ENCODE measurements at regions not wholly inside any gene's neighbourhood (a gene's known extent, or its start where the extent isn't known, plus 50 kb on each side); places are given as distances from the start of the nearest gene placed in this dataset.
"Not testable (repeated sequence)": the region's sequence is repeated elsewhere in the genome, so short reads cannot be mapped to it uniquely, and the experiment has no call there.

DNA sequence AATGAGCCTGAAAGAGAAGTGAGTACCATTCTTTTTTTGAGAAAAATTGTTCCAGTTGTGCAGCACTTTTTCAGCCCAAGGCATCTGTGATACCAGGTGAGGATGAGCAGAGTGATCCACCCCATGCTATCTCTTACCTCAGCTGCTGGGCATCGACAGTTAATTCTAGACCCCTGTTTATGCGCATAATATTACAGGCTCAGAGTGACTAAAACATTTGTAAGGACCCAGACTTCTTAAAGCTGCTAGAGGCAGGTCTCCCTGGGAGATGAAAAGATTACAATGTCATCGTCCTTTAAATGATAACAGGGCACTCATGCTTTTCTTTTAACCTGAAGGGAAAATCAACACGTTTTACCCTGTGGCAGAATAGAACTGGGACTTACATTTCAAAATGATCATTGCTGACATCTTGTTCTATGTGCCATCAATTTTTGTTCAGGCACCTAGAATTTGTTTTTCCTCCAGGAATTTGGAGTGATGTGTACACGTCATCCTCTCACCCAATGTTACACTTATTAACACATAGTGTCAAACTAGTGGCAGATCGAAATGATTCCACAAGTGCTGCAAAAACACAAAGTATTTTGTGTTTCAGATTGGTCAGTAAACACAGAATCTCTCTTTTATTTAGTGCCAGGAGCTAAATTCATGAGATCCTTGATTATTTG is 684.6 kb downstream of the UTRN start:
- no peak for DNase-seq (ENCODE audit: low read depth)

DNA sequence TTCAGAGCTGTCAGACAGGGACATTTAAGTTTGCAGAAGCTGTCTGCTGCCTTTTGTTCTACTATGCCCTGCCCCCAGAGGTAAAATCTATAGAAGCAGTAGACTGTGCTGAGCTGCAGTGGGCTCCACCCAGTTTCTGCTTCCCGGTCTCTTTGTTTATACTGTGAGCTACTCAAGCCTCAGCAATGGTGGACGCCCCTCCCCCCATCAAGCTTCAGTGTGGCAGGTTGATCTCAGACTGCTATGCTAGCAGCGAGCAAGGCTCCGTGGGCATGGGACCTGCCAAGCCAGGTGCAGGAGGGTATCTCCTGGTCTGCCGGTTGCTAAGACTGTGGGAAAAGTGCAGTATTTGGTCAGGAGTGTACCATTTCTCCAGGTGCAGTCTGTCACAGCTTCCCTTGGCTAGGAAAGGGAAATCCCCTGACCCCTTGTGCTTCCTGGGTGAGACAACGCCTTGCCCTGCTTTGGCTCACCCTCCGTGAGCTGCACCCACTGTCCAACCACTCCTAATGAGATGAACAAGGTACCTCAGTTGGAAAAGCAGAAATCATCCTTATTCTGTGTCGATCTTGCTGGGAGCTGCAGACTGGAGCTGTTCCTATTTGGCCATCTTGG is 692.2 kb downstream of the UTRN start:
- DNase-seq (ENCODE audit: low read depth) = not testable (repeated sequence)

DNA sequence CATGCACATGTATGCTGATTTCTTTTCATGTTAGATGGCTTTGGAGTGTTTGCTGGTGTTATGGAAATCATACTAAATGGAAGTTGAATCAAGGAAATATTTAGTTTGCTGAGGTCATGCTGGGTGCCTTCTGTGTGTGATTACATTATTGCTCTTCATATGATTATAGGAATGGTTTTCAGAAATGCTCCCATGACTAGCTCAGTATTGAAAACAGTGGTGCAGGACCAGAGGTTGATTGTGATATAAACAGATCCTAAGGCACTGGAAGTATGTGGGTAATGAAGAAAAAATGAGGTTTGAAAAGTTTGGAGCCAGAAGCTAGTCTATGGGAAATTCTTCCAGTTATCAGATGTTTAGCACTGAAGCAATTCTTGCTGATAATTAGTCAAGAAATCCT is 693.1 kb downstream of the UTRN start:
- DNase-seq (ENCODE audit: low read depth) = no peak

DNA sequence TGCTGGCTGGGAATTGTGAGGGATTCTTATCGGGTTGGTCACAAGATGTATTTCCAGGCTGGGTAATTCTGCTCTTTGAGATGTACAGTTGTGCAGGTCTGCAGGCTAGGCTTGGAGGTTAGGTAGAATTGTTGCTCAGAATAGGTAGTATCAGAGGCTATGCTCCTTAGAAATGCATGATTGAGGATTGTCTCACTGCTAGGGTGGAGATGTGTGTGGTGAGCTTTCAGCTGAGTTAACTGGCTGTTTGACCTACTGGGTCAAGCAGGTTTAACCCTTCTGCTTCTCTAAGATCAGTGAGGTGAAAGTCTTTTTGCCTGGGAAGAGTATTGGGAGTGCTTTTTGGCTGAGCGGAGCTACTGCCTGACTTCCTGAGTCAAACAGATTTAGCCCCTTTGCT is 701.1 kb downstream of the UTRN start:
- DNase-seq (ENCODE audit: low read depth) = no peak

DNA sequence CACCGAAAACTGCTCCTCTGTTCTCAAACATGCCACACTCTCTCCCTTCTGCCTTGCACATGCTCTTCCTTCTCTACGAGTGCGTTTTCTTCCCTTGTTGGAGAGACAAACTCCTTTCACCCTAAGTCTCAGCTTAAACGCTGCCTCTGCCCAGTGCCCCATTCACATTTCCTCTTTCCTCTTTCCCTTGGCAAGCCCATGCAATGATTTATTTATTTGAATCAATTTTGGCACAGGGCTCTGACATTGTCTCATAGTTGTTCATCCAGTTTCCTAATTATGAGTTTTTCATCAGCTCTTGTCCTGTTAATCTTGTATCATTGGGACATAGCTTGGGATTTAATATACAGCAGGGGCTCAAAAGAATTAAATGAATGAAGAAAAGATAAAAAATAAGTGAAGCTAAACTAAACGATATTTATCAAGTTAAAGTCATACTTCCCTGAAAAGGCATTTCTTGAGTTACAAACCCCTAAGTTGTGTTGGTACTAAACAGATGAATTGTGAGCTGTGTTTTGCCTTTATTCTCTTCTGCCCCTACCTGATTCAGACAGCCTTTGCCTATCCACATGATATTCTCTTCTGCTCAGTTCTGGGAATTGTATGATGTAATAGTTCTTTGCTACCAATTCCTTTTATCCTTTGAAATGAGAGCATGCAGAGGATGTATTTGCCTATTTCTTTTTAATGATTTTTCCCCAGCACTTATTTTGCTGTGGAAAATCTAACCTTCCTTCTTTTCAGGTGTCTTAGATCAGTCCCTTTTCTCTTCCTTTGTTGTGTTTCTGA is 704.4 kb downstream of the UTRN start:
- DNase-seq (ENCODE audit: low read depth) = no peak

DNA sequence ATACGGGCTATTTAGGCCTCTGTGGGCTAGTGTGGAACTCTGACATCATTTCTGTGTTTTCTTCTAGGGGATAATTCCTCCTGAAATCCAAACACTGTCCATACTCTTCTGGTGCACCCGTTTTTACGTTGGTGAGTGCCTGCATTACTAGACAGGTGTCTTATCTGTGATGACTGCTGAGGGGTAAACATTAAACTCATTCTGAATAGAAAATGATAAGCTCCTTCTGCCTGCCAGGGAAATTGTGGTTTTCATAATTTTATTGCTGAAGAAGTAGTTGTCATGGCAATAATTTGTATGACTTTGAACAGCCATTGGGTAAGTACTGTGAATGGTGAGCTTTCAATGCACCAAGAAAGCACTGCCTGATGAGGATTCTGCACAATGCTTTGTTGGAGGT is 705.6 kb downstream of the UTRN start:
- DNase-seq (ENCODE audit: low read depth) = no peak

DNA sequence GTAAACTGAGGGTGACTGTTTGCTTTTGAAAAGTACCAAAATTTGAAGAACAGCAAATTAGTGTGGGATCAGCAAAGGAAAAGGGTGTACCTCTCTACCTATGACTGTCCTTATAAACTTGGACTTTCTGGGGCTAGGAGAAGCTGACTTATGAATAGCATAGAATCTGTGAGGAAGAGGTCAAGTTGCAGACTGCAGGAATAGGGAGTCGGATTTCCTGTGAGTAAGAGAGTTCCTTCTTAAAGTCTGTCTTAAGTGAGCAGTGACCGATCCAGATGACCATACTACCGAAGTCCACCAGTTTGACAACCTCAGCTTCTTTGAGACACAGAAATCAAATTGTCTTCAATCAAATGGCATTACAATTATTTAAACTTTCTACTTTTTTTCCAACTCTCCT is 708.7 kb downstream of the UTRN start:
- DNase-seq (ENCODE audit: low read depth) = no peak

DNA sequence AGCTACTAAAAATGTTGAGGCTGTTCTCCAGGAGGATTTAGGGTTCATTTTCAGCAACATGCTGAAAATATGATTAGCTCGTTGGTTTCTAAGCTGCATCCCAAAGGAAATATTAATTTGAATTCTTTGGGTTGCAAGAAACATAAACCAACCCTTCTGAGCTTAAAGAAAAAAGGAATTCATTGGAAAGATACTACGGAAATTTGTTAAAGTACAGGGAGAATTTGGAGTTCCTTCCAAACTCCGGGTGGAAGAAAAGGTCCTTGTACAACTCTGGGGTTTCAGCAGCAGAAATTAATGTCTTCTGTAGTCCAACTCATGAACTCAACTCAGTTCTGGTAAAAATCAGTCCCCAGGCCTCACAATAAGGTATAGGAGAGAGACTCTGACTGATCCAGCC is 712.9 kb downstream of the UTRN start:
- no peak for DNase-seq (ENCODE audit: low read depth)

DNA sequence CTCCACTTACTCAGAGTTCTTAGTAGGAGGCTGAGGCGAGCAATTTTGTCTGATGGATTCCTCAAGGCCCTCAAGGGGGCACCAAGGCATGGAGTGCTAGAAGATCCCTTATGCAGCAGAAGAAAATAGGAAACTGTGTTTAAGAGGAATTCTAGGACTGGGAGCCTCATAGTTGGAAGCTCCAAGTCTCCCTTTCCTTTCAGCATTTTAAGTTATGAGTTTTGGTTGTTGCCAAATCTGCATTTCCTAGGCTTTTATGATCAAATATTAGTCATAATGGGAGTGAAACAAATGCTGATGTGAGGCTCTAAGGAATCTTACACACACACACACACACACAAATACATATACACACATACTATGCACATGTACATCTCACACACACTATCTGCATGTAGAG is 714.0 kb downstream of the UTRN start:
- no peak for DNase-seq (ENCODE audit: low read depth)

DNA sequence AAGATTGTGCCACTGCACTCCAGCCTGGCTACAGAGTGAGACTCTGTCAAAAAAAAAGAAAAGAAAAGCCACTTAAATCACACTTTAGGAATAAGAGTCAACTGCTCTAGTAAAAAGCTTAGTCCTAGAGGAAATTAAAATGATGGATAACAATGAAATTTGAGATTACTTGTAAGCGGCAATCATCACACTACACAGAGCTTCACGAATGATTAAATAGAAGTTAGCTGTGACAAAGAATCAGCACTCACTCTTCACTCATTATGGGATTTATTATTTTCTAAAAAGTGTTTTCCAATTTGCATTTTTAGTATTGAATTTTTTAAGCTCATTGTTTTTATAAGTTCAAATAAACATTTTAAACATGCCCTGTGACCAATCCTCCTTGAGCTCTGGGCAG is 718.0 kb downstream of the UTRN start:
- DNase-seq (ENCODE audit: low read depth) = no peak

DNA sequence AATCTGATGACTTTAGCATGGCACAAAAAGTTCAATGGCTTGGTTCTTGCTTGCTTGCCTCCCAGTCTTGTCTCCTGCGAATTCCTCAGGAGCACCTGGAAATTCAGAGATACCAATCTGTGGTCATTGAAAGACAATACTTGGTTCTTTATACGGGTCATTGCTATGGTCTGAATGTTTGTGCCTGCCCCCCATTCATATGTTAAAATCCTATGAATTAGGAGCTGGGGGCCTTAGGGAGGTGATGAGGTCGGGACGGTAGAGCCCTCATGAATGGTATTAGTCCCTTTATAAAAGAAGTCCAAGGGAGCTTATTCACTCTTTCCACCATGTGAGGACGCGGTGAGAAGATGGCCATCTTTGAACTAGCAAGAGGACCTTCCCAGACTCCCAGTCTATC is 721.8 kb downstream of the UTRN start:
- no peak for DNase-seq (ENCODE audit: low read depth)

DNA sequence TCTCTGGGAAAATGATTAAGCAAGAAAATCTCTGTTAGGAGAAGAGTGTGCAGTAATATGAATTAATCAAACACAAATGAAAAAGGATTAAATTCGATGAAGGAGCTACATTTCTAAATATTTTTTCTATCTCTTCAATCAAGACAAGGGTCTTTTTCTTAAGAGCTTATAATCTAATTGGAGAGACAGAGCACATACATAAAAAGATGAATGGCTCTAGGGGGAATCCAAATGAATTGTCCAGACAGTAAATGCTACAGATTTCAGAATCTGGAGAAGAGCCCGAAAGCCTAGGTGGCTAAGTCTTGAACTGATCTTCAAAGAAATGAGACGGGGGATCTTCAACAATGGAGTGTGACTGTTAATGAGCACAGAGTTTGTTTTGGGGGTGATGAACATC is 723.6 kb downstream of the UTRN start:
- no peak for DNase-seq (ENCODE audit: low read depth)

DNA sequence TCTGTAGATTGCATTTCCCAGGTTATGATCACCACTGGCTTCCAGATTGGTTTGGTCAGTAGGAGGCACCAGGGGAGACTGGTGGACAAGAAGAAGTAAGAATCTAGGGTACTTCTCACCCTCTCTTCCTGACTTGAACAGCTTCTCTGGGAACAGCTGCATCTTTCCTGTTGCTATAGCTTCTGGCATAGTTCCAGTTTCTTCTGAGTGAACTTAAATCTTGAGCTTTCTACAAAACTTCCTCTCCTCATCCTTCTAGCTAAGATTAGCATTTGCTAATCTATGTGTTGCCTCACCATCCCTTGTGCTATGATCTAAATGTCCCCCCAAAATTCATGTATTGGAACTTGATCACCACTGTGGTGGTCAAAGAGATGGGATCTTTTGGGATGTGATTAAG is 724.6 kb downstream of the UTRN start:
- no peak for DNase-seq (ENCODE audit: low read depth)

DNA sequence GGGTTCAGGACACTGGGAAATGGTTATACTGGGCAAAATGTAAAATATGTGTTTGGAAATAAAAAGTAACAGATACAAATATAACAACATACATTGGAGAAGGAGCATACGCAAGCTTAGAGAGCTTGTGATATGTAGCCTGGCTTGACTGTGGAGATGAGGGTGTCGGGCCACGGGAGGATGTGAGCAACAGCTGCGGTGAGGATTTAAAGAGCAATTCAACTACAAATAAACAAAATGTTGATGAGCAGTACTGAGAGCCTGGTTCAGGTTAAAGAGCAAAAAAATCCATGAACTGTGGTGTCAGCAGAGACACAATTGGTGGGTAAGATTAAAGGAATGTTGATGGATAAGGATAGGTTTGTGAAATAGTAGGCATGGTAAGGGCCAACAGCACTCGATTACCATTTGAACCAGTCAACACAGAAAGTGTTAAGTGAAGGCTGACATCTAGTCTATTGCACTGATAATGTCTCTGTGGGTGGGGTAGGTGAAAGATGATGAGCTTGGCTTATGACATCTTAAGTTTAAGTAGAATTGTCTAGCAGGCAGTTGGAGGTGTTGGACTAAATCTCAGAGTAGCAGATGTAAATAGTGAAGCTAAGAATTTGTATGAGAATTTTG is 723.2 kb downstream of the EPM2A start:
- DNase-seq (ENCODE audit: low read depth) = no peak

DNA sequence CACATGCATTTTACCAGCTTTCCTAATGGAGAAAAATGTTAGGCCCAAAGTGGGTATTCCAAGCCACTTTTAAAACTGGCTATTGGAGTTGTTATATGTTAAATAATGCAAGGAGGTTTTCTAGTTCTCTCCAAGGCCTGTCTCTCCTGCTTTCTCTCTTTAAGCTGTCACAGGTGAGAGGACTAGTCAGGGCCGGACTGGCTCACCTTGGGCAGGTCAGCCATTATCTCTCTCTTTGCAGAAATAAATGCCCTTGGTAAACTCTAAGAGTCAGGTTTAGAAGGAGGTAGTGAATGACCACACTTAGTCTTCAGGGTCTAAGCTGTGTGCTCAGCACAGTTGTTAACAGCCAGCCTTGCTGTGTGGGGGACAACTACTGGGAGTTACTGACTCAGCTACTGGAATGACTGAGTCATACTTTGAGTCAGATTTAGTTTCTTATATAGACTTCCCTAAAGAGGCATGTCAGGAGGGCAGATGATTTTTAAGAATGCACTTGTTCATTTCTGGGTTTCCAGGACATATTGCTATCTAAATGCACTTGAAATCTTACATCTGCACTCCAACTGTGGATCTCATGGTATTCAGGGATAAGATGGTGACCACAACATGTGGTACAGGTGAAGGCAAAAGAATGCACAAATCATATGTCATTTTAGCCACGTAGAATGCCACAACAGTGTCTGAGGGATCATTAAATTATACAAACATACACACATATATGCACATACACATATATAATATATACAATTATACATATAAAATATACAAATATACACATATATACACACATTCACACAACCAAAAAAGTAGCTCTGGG is 719.4 kb downstream of the EPM2A start:
- DNase-seq (ENCODE audit: low read depth) = no peak

DNA sequence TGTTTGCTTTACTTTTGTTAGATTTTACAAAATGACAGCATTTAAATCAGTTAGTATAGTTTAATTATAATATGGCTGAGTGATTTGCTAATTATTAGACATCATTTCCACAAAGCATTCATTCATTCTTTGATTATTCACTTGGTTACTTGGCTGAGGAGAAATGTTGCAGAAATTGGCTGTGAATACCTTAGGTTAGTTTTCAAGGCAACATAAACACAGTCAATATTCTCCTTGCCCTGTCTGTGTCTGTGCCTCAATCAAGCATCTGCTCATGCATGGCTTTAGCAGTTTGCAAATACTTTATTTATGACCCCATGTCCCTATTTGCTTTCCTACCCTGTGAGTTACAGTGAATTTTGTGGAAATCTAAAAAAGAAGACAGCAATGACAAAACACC is 718.3 kb downstream of the EPM2A start:
- no peak for DNase-seq (ENCODE audit: low read depth)

DNA sequence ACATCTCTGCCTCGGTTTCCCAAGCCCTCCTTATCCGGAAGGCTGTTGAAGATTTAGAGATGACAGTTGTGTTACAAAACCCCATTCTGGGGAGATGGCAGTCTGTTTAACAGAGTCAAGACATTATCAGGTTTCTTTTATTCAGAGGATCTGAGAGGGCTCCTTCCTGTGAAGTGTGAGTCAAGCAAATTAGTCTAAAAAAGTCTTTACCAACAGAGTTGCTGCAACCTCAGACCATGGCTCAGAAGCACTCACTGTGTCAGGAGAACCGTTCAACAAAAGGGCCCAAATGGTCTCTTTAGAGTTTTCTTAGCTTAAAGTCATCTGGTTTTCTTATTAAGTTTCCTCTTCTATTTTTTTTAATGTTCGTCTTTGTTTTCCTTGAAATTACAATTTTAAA is 717.8 kb downstream of the EPM2A start:
- DNase-seq (ENCODE audit: low read depth) = no peak

DNA sequence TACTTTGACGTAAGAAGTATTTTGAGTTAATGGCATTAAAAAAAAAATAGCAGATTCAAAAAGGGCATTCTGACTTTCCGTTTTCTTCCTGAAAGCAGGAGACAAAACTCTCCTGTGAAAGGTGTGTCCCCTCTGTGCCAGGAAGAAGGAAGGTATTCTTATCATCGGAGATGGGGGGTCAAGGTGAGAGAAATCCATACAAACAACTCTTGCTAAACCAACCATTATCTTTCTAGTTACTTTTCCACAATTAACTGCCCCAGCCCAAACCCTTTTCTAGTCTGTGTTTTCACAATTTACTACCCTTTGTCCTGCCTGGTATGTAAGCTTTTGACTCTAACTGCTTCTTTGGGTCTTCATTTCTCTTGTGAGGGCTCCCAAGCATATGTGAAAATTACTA is 717.3 kb downstream of the EPM2A start:
- no peak for DNase-seq (ENCODE audit: low read depth)

DNA sequence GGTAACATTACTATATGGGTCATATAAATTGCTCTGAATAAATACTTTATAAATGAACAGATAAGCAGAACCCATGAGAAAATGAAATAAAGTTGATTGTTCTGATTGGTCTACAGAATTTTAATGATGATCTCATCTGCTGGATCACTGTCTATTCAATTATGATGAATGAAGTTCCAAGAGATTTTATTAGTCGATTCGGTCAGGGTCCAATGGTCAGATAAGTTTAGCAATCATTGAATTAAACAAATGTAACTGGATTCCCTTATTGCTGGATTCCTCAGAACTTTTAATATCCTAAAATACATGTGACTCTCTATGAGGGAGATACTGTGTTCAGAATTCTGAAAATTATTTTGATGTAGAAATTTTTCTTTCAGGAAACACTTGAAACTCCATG is 715.2 kb downstream of the EPM2A start:
- no peak for DNase-seq (ENCODE audit: low read depth)

DNA sequence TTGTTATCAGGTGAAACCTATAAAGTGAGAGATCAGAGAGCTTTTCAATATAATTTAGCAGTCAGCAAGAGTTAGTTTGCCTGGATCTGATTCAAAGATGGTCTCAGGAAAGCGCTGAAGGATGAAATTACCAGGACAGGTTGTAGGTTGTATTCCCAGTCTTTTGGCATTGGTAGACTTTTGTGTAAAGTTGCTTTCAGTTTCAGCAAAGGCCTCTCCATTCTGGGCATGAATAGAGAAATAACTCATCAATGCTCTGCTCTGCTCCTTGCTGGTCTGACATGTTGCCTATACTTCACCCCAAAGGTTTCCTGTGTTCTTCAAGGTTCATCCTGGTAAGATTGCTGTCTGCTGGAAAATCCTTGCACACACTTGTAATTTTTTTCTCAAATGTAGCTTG is 714.8 kb downstream of the EPM2A start:
- no peak for DNase-seq (ENCODE audit: low read depth)

DNA sequence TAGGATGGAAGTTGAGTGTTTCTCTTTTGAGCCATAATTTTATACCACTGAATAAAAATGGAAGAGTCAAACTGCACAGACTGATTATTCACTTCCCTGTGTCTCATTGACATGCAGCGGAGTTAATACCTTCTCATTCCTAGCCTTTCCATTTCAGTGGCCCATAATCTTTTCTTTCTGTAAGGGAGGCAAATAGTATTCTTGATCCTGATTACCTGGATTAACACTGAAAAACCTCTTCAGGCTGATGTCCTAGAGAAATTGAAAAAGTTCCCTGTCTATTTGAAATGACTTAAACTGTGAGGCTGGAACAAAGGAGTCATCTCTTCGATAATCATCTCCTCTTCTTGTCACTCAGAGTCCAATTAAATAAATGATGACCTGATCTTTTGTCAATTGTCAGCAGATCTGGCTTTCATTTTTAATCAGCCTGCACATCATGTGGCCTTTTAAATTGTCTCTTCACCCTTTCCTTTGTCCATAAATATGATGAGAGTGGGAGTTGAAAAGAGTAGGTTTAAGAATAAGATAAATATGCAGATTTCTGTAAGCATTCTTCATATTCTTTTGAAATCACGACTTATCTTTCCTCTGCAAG is 713.0 kb downstream of the EPM2A start:
- no peak for DNase-seq (ENCODE audit: low read depth)

Data from activated T-helper 9 cell treated with anti-CD3 and anti-CD28 coated beads, Interleukin-2, amount 50 U/mL, for 16 hours (primary cell).